GM10266 (cell line): ENCODE measurements at regions not wholly inside any gene's neighbourhood (a gene's known extent, or its start where the extent isn't known, plus 50 kb on each side); places are given as distances from the start of the nearest gene placed in this dataset.

Source experiments
- DNase-seq: peaks from one replicate; pipeline ENCODE4 v3.0.0; 2012; ENCODE audit errors: extremely low spot score
- TF ChIP-seq, protein P1 (sequence below): IDR thresholded peaks from 2 replicates; pipeline ENCODE4 v1.5.1; 2012; ENCODE audit warnings: mild to moderate bottlenecking, low read depth; ENCODE audit not compliant: control insufficient read depth, insufficient read depth; ENCODE audit errors: missing control alignments

GRCh38 chr20:11000416-11000815 lies 326.6 kb upstream of the JAG1 start:
- TF ChIP-seq, protein P1, sequence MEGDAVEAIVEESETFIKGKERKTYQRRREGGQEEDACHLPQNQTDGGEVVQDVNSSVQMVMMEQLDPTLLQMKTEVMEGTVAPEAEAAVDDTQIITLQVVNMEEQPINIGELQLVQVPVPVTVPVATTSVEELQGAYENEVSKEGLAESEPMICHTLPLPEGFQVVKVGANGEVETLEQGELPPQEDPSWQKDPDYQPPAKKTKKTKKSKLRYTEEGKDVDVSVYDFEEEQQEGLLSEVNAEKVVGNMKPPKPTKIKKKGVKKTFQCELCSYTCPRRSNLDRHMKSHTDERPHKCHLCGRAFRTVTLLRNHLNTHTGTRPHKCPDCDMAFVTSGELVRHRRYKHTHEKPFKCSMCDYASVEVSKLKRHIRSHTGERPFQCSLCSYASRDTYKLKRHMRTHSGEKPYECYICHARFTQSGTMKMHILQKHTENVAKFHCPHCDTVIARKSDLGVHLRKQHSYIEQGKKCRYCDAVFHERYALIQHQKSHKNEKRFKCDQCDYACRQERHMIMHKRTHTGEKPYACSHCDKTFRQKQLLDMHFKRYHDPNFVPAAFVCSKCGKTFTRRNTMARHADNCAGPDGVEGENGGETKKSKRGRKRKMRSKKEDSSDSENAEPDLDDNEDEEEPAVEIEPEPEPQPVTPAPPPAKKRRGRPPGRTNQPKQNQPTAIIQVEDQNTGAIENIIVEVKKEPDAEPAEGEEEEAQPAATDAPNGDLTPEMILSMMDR = no peak
- no peak for DNase-seq

DNA sequence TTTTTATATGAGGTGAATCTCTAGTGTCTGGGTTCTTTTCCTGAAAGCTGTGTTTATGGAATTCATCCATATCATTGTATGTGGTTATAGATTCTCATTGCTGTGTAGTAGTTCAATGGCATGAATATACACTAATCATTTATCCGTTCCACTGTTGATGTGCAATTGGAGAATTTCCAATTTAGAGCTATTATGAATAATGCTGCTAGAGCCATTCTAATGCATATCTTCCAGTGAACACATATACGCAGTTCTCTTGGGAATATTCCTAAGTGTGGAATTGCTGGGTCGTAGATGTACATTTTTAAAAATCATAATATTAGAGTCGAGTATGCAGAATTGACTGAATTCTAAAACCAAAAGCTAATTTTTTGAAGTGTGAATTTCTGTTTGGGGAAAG lies 327.5 kb upstream of the JAG1 start:
- TF ChIP-seq, protein P1 = no peak
- DNase-seq = no peak

GRCh38 chr20:11001764-11002540 lies 328.2 kb upstream of the JAG1 start:
- DNase-seq = no peak
- TF ChIP-seq, protein P1 = no peak

GRCh38 chr20:11003341-11003740 lies 329.5 kb upstream of the JAG1 start:
- DNase-seq = no peak
- TF ChIP-seq, protein P1 = no peak

DNA sequence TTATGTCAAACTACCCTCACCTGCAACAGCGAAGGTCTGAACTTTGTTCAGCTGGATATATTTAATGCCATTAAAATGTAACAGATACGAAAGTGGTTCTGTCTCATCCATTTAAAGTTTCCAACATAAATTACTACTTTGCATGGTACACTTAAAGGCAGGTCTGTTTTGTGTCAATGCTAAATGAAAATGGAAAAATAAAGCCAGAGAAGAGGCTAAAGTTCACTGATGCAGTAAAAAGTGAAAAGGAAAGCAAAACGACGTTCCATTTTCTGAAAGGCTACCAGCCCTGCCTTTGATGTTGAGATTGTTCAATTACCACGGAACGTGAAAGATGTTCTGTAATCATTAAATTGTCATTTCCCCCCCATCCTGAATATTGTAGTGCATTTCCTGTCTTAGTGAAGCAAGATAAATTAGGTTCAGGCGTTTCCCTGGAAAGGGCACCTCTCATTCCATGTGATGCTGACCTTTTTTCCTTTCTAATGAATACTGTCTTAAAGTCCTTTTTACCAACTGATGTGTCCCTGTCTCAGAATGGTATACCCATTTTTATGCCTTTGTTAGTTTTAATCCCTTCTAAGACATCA lies 334.7 kb upstream of the JAG1 start:
- TF ChIP-seq, protein P1 = no peak
- DNase-seq = no peak

- TF ChIP-seq, protein P1 = no peak
- DNase-seq = no peak
Observed at GRCh38 chr20:11011653-11012052, 337.9 kb upstream of the JAG1 start.

- DNase-seq = no peak
- TF ChIP-seq, protein P1 = no peak
Observed at GRCh38 chr20:11012975-11013374, 339.2 kb upstream of the JAG1 start.
